Muscle of leg (tissue), 3 donors: ENCODE measurements at regions not wholly inside any gene's neighbourhood (a gene's known extent, or its start where the extent isn't known, plus 50 kb on each side); places are given as distances from the start of the nearest gene placed in this dataset.

ENCODE experiments used
- DNase-seq: peaks from one replicate; pipeline ENCODE4 v3.0.0; 2013
- H3K27ac ChIP-seq: one replicate; pipeline ENCODE4 v1.5.1; 2013; ENCODE audit warnings: mild to moderate bottlenecking, low read length, control low read depth
- H3K27me3 ChIP-seq: one replicate; pipeline ENCODE4 v1.6.1; 2013; ENCODE audit warnings: low read length; ENCODE audit not compliant: control insufficient read depth, insufficient read depth
- H3K36me3 ChIP-seq: one replicate; pipeline ENCODE4 v1.6.1; 2013; ENCODE audit warnings: low read length; ENCODE audit not compliant: control insufficient read depth, insufficient read depth
- H3K4me1 ChIP-seq: one replicate; pipeline ENCODE4 v1.6.1; 2013; ENCODE audit warnings: low read length; ENCODE audit not compliant: control insufficient read depth, insufficient read depth
- H3K4me3 ChIP-seq: one replicate; pipeline ENCODE4 v1.5.1; 2013; ENCODE audit warnings: low read length, control low read depth
- H3K9me3 ChIP-seq: replicated peaks from 2 replicates; pipeline ENCODE4 v1.6.1; 2013; ENCODE audit warnings: low read depth, low read length; ENCODE audit not compliant: control insufficient read depth
- WGBS: methylation state at CpG from one replicate; pipeline ENCODE4 v1.1.5; 2013; ENCODE audit warnings: missing lambda C conversion rate; ENCODE audit not compliant: insufficient coverage; 5-methylcytosine and 5-hydroxymethylcytosine counted together

GRCh38 chr12:123091230-123092150, 59.4 kb downstream of the PITPNM2 start:
- DNase-seq, result no peak
- Histone ChIP-seq H3K9me3 (no peaks in the 10 kb centered on the region), H3K27me3 (peaks cover 2% of the 10 kb centered on the region), H3K27ac (no peak overlapping the region), H3K4me3 (no peak overlapping the region), H3K36me3 (no peaks in the 10 kb centered on the region), H3K4me1 (peaks cover 32% of the 10 kb centered on the region)
- 95% methylated on average over 5 of the region's 8 CpGs for WGBS

DNA sequence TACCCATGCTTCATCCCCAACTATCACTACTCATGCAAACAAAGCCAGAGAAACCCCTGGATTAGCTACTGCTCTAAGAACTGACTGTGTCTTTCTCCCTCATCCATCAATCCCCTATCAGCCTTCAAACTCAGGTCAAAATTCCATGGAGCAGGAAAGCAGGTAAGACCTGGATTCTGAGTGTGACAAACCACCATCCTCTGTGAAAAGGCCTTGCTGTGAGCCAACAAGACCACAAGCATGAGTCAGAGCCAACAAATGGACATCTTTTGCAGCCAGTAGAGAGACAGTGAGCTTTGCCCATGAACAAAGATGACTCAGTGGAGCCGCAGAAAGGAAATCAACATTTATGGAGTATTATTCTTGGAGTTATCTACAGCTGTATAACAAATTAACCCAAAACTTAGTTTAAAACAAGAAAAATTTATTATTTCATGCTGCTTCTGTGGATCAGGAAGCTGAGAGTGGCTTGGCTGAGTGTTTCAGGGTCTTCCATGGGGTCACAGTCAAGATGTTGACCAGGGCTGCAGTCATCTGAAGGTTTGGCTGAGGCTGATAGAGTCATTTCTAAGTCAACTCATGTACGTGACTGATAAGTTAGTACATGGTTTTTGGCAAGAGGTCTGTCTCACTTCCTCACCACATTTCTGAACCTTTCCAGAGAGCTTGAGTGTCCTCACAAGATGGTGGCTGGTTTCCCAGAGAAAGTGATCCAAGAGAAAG, 61.1 kb downstream of the PITPNM2 start:
- DNase-seq, result no peak
- WGBS, result no CpG with 5 or more reads among the region's 2 CpGs
- Histone ChIP-seq H3K27me3 (peaks cover 2% of the 10 kb centered on the region), H3K36me3 (no peaks in the 10 kb centered on the region), H3K9me3 (no peaks in the 10 kb centered on the region), H3K4me3 (no peak overlapping the region), H3K4me1 (peaks cover 25% of the 10 kb centered on the region), H3K27ac (no peak overlapping the region)

DNA sequence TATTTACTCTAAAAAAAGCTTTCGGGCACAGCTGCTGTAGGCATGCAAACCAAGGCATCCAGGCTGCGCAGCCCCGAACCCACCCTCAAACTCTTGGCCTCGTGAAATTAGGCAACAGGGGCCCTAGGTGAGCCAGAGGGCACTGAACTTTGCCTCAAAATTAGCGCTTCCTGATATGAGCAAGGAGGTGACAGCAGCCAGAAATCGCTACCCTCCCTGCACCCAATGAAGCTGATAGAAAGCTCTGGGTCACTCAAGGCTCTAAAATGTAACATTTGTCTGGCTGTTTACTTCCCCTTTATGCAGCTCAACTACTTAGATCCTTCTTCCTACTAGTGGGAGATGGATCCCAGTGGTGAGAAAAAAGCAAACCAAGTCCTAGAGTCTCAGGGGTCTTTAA, 61.8 kb downstream of the PITPNM2 start:
- Histone ChIP-seq H3K27me3 (peaks cover 2% of the 10 kb centered on the region), H3K4me3 (no peak overlapping the region), H3K9me3 (no peaks in the 10 kb centered on the region), H3K36me3 (no peaks in the 10 kb centered on the region), H3K27ac (no peak overlapping the region), H3K4me1 (peaks cover 23% of the 10 kb centered on the region)
- DNase-seq, result no peak
- WGBS, result 82% methylated on average over 5 of the region's 6 CpGs

DNA sequence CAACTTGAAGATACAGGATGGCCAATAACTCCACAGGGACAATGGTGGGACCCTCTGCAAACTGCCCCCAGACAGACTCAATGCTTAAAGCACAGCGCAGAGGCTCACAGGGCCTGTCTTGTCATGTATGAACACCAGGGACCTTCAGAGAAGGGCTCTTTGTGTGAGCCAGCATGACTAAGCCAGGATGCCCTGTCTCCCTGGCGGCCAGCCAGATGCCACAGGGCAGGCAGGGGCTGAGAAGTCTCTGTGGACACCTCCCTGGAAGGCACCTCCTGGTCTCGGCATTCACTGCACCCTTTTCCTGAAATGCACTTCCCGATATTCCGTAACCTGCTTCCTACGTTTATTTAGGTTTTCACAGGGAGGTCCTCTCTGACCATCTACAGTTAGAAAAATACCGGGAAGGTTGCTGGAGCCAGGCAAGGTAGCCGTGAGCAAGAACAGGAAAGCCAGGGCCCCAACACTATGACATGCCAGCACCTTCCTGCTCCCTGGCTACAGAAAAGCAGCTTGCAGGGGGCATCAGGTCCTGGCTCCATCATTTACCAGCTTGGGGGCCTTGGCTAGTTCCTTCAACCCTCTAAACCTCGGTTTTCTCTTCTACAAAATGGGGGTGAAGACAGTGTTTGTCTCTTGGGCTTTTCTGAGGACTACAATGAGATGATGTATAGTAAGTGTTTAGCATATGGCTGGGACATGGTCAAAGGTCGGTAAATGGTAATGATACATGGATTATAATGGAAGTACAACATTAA, 65.0 kb downstream of the PITPNM2 start:
- no peak overlapping the region for H3K27ac ChIP-seq
- H3K4me3 ChIP-seq, result no peak overlapping the region
- H3K36me3 ChIP-seq, result no peaks in the 10 kb centered on the region
- no peaks in the 10 kb centered on the region for H3K9me3 ChIP-seq
- 55% methylated on average over 1 of the region's 10 CpGs for WGBS
- H3K4me1 ChIP-seq, result peaks cover 24% of the 10 kb centered on the region
- H3K27me3 ChIP-seq, result peaks cover 2% of the 10 kb centered on the region
- no peak for DNase-seq

- Histone ChIP-seq H3K4me3 (no peak overlapping the region), H3K27me3 (peaks cover 2% of the 10 kb centered on the region), H3K27ac (no peak overlapping the region), H3K36me3 (no peaks in the 10 kb centered on the region), H3K9me3 (no peaks in the 10 kb centered on the region), H3K4me1 (peaks cover 24% of the 10 kb centered on the region)
- 93% methylated on average over 5 of the region's 5 CpGs for WGBS
- DNase-seq, result no peak
Observed at GRCh38 chr12:123085066-123085465, 65.8 kb downstream of the PITPNM2 start.

DNA sequence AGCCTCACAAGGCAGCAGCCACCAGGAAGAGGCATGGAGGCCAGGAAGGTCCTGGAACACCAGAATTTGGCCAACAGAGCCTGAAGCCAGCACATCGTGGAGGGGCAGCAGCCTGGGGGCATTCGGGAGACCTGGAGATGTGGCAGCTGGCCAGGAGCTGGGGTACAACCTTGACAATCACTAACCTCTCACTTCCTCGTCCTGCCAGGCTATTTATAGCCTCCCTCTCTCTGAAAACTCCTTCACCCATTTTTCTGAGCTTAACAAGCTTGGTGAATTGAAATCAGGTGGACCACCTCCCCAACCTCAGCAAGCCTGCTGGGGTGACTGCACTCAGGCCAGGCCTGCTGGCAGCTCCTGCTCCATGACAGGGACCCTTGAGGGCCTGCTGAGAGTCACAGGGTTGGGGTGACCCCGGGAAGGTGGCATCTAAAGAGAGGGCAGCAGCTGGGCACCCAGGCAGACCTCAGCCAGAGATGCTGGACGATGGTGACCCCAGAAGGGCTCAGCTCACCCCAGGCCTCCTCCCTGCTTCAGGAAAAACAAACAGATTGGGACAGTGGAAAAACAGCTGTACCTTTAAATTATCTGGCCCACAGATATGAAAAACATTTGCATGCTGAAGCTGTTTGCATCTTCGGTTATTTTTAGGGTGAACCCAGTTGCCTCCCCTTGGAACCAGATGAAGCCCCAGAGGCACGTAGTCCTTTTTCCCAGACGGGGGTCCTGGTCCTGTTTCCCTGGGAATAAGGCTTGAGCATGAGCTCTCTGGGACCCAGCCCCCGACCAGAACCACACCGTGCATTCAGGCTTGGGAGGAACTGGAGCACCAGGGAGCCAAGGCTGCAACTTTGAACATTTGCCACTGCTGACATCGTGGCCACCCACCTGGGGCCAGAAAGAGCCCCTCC, 67.0 kb downstream of the PITPNM2 start:
- H3K4me1 ChIP-seq, result peaks cover 24% of the 10 kb centered on the region
- no peaks in the 10 kb centered on the region for H3K36me3 ChIP-seq
- H3K27me3 ChIP-seq, result peaks cover 2% of the 10 kb centered on the region
- DNase-seq, result no peak
- 60% methylated on average over 11 of the region's 11 CpGs for WGBS
- no peaks in the 10 kb centered on the region for H3K9me3 ChIP-seq
- no peak overlapping the region for H3K27ac ChIP-seq
- H3K4me3 ChIP-seq, result no peak overlapping the region

GRCh38 chr12:123080634-123081033, 70.3 kb downstream of the PITPNM2 start:
- no peaks in the 10 kb centered on the region for H3K27me3 ChIP-seq
- no peak overlapping the region for H3K27ac ChIP-seq
- DNase-seq, result no peak

GRCh38 chr12:123078531-123079155, 72.2 kb downstream of the PITPNM2 start:
- no peaks in the 10 kb centered on the region for H3K27me3 ChIP-seq
- no peaks in the 10 kb centered on the region for H3K36me3 ChIP-seq
- no peak overlapping the region for H3K27ac ChIP-seq
- 81% methylated on average over 11 of the region's 13 CpGs for WGBS
- H3K9me3 ChIP-seq, result no peaks in the 10 kb centered on the region
- peaks cover 40% of the 10 kb centered on the region for H3K4me1 ChIP-seq
- no peak overlapping the region for H3K4me3 ChIP-seq
- DNase-seq, result no peak

More at GRCh38 chr12:123080634-123081033, 70.3 kb downstream of the PITPNM2 start:
- no peaks in the 10 kb centered on the region for H3K36me3 ChIP-seq
- H3K4me3 ChIP-seq, result no peak overlapping the region
- H3K9me3 ChIP-seq, result no peaks in the 10 kb centered on the region
- 100% methylated on average over 2 of the region's 4 CpGs for WGBS
- H3K4me1 ChIP-seq, result peaks cover 41% of the 10 kb centered on the region

DNA sequence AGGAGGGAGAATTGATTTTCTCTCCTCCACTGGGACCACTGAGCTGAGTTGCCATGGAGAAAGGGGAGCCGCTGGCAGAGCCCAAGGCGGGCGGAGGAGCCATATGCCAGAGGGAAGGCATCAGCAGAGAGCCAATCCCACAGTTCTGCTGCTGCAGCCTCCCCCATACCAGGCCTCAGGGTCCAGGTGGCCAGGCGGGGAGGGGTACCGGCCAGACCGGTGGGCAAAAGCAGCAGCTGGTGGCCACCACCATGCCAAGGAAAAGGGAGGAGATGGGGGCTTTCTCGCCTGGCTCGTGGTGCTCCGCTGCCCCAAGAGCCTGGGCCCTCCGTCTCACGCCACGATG, 72.8 kb downstream of the PITPNM2 start:
- H3K4me1 ChIP-seq, result peaks cover 37% of the 10 kb centered on the region
- WGBS, result 73% methylated on average over 6 of the region's 12 CpGs
- no peak overlapping the region for H3K27ac ChIP-seq

More for the DNA sequence above, 72.8 kb downstream of the PITPNM2 start:
- no peaks in the 10 kb centered on the region for H3K9me3 ChIP-seq
- DNase-seq, result no peak
- no peak overlapping the region for H3K4me3 ChIP-seq
- H3K27me3 ChIP-seq, result no peaks in the 10 kb centered on the region
- no peaks in the 10 kb centered on the region for H3K36me3 ChIP-seq
